ENCODE measurements at regions not wholly inside any gene's neighbourhood (a gene's known extent, or its start where the extent isn't known, plus 50 kb on each side); places are given as distances from the start of the nearest gene placed in this dataset.

- no peaks in the 10 kb centered on the region for H3K27me3 ChIP-seq (ENCODE audit: control insufficient read depth, insufficient read depth, low read length)
- peaks cover 10% of the 10 kb centered on the region; the same call in 1 of the 2 replicates for H3K9me3 ChIP-seq (ENCODE audit: control insufficient read depth, insufficient read depth, low read depth, low read length)
- H3K36me3 ChIP-seq (ENCODE audit: control insufficient read depth, insufficient read depth, low read length): no peaks in the 10 kb centered on the region
- no peak overlapping the region for H3K4me3 ChIP-seq (ENCODE audit: low read depth, low read length)
- H3K9ac ChIP-seq (ENCODE audit: low read length): no peak overlapping the region
- no peak overlapping the region for H3K27ac ChIP-seq (ENCODE audit: low read depth, low read length)
- no peaks in the 10 kb centered on the region for H3K4me1 ChIP-seq (ENCODE audit: control insufficient read depth, insufficient read depth, low read length)
Measured at GRCh38 chr10:20726381-20726780, 170.7 kb downstream of the NEBL start.

DNA sequence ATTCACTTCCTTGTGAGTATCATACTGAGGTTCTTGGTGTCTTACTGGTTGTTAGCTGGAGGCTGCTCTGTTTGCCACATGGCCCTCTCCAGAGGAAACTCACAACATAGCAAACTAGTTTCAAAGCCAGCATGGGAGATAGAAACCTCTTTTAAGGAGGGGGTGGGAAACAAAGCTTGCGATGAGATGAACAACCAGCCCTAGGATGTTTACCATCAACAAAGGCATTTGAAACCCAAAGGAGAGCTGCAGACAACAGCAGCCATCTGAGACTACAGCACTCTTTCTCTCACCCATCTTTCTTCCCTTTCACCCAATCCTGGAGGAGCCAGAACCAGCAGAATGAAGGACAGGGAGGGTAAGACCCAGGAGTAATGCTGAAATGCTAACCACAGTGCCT, 182.1 kb downstream of the NEBL start:
- Histone ChIP-seq H3K9me3 (ENCODE audit: control insufficient read depth, insufficient read depth, low read depth, low read length) (no peaks in the 10 kb centered on the region), H3K27ac (ENCODE audit: low read depth, low read length) (no peak overlapping the region)

GRCh38 chr10:20714518-20714917, 182.6 kb downstream of the NEBL start:
- H3K36me3 ChIP-seq (ENCODE audit: control insufficient read depth, insufficient read depth, low read length): no peaks in the 10 kb centered on the region

More for the DNA sequence above, 182.1 kb downstream of the NEBL start:
- no peaks in the 10 kb centered on the region for H3K36me3 ChIP-seq (ENCODE audit: control insufficient read depth, insufficient read depth, low read length)
- 0 out of 2 replicates have a peak, but pooled peaks cover 3% of the 10 kb centered on the region for H3K4me1 ChIP-seq (ENCODE audit: control insufficient read depth, insufficient read depth, low read length)
- no peak overlapping the region for H3K9ac ChIP-seq (ENCODE audit: low read length)
- H3K27me3 ChIP-seq (ENCODE audit: control insufficient read depth, insufficient read depth, low read length): no peaks in the 10 kb centered on the region
- no peak overlapping the region for H3K4me3 ChIP-seq (ENCODE audit: low read depth, low read length)

GRCh38 chr10:20713420-20713819, 183.7 kb downstream of the NEBL start:
- Histone ChIP-seq H3K27ac (ENCODE audit: low read depth, low read length) (no peak overlapping the region), H3K9ac (ENCODE audit: low read length) (no peak overlapping the region), H3K9me3 (ENCODE audit: control insufficient read depth, insufficient read depth, low read depth, low read length) (no peaks in the 10 kb centered on the region), H3K27me3 (ENCODE audit: control insufficient read depth, insufficient read depth, low read length) (no peaks in the 10 kb centered on the region), H3K4me3 (ENCODE audit: low read depth, low read length) (no peak overlapping the region), H3K36me3 (ENCODE audit: control insufficient read depth, insufficient read depth, low read length) (no peaks in the 10 kb centered on the region), H3K4me1 (ENCODE audit: control insufficient read depth, insufficient read depth, low read length) (0 out of 2 replicates have a peak, but pooled peaks cover 3% of the 10 kb centered on the region)

More at GRCh38 chr10:20714518-20714917, 182.6 kb downstream of the NEBL start:
- no peak overlapping the region for H3K9ac ChIP-seq (ENCODE audit: low read length)
- 0 out of 2 replicates have a peak, but pooled peaks cover 3% of the 10 kb centered on the region for H3K4me1 ChIP-seq (ENCODE audit: control insufficient read depth, insufficient read depth, low read length)
- H3K9me3 ChIP-seq (ENCODE audit: control insufficient read depth, insufficient read depth, low read depth, low read length): no peaks in the 10 kb centered on the region
- no peak overlapping the region for H3K4me3 ChIP-seq (ENCODE audit: low read depth, low read length)
- H3K27me3 ChIP-seq (ENCODE audit: control insufficient read depth, insufficient read depth, low read length): no peaks in the 10 kb centered on the region
- H3K27ac ChIP-seq (ENCODE audit: low read depth, low read length): no peak overlapping the region

- no peak overlapping the region for H3K9ac ChIP-seq (ENCODE audit: low read length)
- 0 out of 2 replicates have a peak, but pooled peaks cover 3% of the 10 kb centered on the region for H3K4me1 ChIP-seq (ENCODE audit: control insufficient read depth, insufficient read depth, low read length)
- H3K9me3 ChIP-seq (ENCODE audit: control insufficient read depth, insufficient read depth, low read depth, low read length): no peaks in the 10 kb centered on the region
- no peak overlapping the region for H3K4me3 ChIP-seq (ENCODE audit: low read depth, low read length)
- no peak overlapping the region for H3K27ac ChIP-seq (ENCODE audit: low read depth, low read length)
- peaks cover 4% of the 10 kb centered on the region; the same call in 1 of the 2 replicates for H3K27me3 ChIP-seq (ENCODE audit: control insufficient read depth, insufficient read depth, low read length)
- H3K36me3 ChIP-seq (ENCODE audit: control insufficient read depth, insufficient read depth, low read length): no peaks in the 10 kb centered on the region
Measured at GRCh38 chr10:20712774-20713173, 184.3 kb downstream of the NEBL start.

DNA sequence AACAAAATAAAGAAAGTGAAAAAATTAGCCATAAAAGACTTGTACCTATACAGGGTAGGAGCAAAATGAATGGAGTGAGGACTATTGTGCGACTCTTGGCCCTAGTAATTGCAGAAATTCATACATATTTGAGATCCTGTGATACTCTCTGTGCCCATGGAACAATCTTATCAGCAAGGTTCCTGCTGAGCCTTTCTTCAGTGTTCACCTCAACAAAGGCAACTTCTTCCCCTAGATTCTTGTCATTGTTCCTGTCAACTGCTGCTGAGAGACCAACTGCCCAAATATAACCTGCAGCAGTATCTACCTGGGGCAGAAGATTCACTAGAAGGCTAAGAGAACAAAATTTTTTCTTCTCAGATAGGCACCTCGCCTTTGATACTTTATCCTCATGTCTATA, 187.4 kb downstream of the NEBL start:
- Histone ChIP-seq H3K9ac (ENCODE audit: low read length) (no peak overlapping the region), H3K9me3 (ENCODE audit: control insufficient read depth, insufficient read depth, low read depth, low read length) (no peaks in the 10 kb centered on the region), H3K27me3 (ENCODE audit: control insufficient read depth, insufficient read depth, low read length) (peaks cover 12% of the 10 kb centered on the region; the same call in 1 of the 2 replicates), H3K27ac (ENCODE audit: low read depth, low read length) (no peak overlapping the region), H3K36me3 (ENCODE audit: control insufficient read depth, insufficient read depth, low read length) (no peaks in the 10 kb centered on the region), H3K4me1 (ENCODE audit: control insufficient read depth, insufficient read depth, low read length) (0 out of 2 replicates have a peak, but pooled peaks cover 3% of the 10 kb centered on the region), H3K4me3 (ENCODE audit: low read depth, low read length) (no peak overlapping the region)

- no peak overlapping the region for H3K27ac ChIP-seq (ENCODE audit: low read depth, low read length)
- H3K9ac ChIP-seq (ENCODE audit: low read length): no peak overlapping the region
- H3K36me3 ChIP-seq (ENCODE audit: control insufficient read depth, insufficient read depth, low read length): no peaks in the 10 kb centered on the region
- H3K27me3 ChIP-seq (ENCODE audit: control insufficient read depth, insufficient read depth, low read length): peaks cover 12% of the 10 kb centered on the region; the same call in 1 of the 2 replicates
- no peaks in the 10 kb centered on the region for H3K9me3 ChIP-seq (ENCODE audit: control insufficient read depth, insufficient read depth, low read depth, low read length)
- no peak overlapping the region for H3K4me3 ChIP-seq (ENCODE audit: low read depth, low read length)
- 0 out of 2 replicates have a peak, but pooled peaks cover 3% of the 10 kb centered on the region for H3K4me1 ChIP-seq (ENCODE audit: control insufficient read depth, insufficient read depth, low read length)
Measured at GRCh38 chr10:20708305-20708704, 188.8 kb downstream of the NEBL start.

DNA sequence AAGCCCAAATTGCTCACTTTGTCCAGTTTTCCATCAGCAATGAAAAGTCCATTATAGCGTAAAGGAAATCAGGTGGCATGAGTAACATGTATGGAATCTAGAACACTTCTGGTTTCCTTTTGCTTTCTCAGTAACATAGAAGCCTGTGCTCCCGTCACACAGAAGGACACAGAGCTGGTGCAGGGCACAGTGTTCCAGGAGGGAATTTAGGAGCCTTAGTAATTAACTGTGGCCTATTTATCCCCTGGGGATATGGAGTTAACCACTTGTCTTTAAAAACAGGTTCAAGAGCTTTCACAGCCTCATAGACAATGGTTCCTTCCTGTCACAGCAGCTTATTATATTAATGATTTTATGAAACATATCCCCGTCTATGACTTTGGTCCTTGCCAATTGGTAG, 189.9 kb downstream of the NEBL start:
- Histone ChIP-seq H3K9me3 (ENCODE audit: control insufficient read depth, insufficient read depth, low read depth, low read length) (no peaks in the 10 kb centered on the region), H3K4me3 (ENCODE audit: low read depth, low read length) (no peak overlapping the region), H3K27ac (ENCODE audit: low read depth, low read length) (no peak overlapping the region), H3K36me3 (ENCODE audit: control insufficient read depth, insufficient read depth, low read length) (no peaks in the 10 kb centered on the region), H3K9ac (ENCODE audit: low read length) (no peak overlapping the region), H3K4me1 (ENCODE audit: control insufficient read depth, insufficient read depth, low read length) (no peaks in the 10 kb centered on the region), H3K27me3 (ENCODE audit: control insufficient read depth, insufficient read depth, low read length) (peaks cover 12% of the 10 kb centered on the region; the same call in 1 of the 2 replicates)

DNA sequence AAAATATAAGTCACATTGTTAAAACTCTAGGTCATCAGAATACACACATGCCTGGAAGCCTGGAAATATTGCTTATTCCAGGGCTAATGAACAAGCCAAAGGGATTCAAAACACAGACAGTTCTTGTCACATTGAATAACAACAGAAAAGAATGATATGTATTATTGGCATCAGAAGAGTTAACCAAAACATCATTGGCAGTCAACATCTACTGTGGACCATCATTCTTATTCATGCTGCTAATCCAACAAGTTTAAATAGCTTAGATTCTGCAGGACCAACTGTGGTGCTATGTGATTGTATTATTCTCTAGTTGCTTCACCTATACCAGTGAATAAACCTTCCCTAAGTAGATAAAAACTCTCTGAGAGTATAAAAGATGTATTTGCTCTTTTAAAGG, 198.3 kb downstream of the NEBL start:
- peaks cover 13% of the 10 kb centered on the region for H3K4me1 ChIP-seq (ENCODE audit: control insufficient read depth, insufficient read depth, low read length)
- H3K27ac ChIP-seq (ENCODE audit: low read depth, low read length): no peak overlapping the region
- H3K9ac ChIP-seq (ENCODE audit: low read length): no peak overlapping the region

GRCh38 chr10:20694296-20694695, 202.8 kb downstream of the NEBL start:
- Histone ChIP-seq H3K9ac (ENCODE audit: low read length) (no peak overlapping the region), H3K4me1 (ENCODE audit: control insufficient read depth, insufficient read depth, low read length) (peaks cover 24% of the 10 kb centered on the region)

More for the DNA sequence above, 198.3 kb downstream of the NEBL start:
- Histone ChIP-seq H3K4me3 (ENCODE audit: low read depth, low read length) (no peak overlapping the region), H3K36me3 (ENCODE audit: control insufficient read depth, insufficient read depth, low read length) (no peaks in the 10 kb centered on the region), H3K27me3 (ENCODE audit: control insufficient read depth, insufficient read depth, low read length) (no peaks in the 10 kb centered on the region), H3K9me3 (ENCODE audit: control insufficient read depth, insufficient read depth, low read depth, low read length) (no peaks in the 10 kb centered on the region)

GRCh38 chr10:20688797-20689544, 208.1 kb downstream of the NEBL start:
- H3K9me3 ChIP-seq (ENCODE audit: control insufficient read depth, insufficient read depth, low read depth, low read length): no peaks in the 10 kb centered on the region
- no peak overlapping the region for H3K4me3 ChIP-seq (ENCODE audit: low read depth, low read length)
- no peak overlapping the region for H3K27ac ChIP-seq (ENCODE audit: low read depth, low read length)
- H3K36me3 ChIP-seq (ENCODE audit: control insufficient read depth, insufficient read depth, low read length): no peaks in the 10 kb centered on the region
- no peaks in the 10 kb centered on the region for H3K27me3 ChIP-seq (ENCODE audit: control insufficient read depth, insufficient read depth, low read length)
- H3K4me1 ChIP-seq (ENCODE audit: control insufficient read depth, insufficient read depth, low read length): peaks cover 15% of the 10 kb centered on the region
- no peak overlapping the region for H3K9ac ChIP-seq (ENCODE audit: low read length)

More at GRCh38 chr10:20694296-20694695, 202.8 kb downstream of the NEBL start:
- Histone ChIP-seq H3K36me3 (ENCODE audit: control insufficient read depth, insufficient read depth, low read length) (no peaks in the 10 kb centered on the region), H3K27ac (ENCODE audit: low read depth, low read length) (0 out of 2 replicates have a peak overlapping the region, but pooled peaks have one; percentile 14), H3K4me3 (ENCODE audit: low read depth, low read length) (no peak overlapping the region), H3K9me3 (ENCODE audit: control insufficient read depth, insufficient read depth, low read depth, low read length) (no peaks in the 10 kb centered on the region), H3K27me3 (ENCODE audit: control insufficient read depth, insufficient read depth, low read length) (no peaks in the 10 kb centered on the region)
